GM19023 (cell line): ENCODE measurements at regions not wholly inside any gene's neighbourhood (a gene's known extent, or its start where the extent isn't known, plus 50 kb on each side); places are given as distances from the start of the nearest gene placed in this dataset.

ENCODE experiments used
- ATAC-seq: cut with Tn5 transposase; IDR thresholded peaks from one replicate; pipeline ENCODE4 v1.9.1; 2021; ENCODE audit warnings: mild to moderate bottlenecking, moderate library complexity; ENCODE audit not compliant: unreplicated experiment

GRCh38 chr1:195941795-195942194 is 666.4 kb downstream of the KCNT2 start:
- ATAC-seq = no peak

DNA sequence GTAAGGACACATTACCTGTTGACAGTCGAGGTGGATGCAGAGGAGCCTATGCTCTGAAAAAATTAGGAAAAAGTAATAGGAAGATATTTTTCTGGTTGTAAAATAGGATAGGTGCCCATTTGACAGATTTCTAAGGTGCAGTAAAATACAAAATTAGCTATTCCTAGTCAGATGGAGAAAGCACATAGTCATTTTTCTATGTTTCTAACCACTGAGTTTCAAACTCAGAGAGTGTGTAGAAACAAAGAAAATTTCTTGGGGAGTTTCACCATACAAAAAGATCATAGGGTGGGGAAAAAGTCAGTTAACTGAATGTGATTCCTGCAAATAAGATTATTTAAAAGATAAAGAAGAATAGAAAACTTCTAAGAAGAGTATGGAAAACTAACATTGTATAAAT is 666.9 kb downstream of the KCNT2 start:
- no peak for ATAC-seq

DNA sequence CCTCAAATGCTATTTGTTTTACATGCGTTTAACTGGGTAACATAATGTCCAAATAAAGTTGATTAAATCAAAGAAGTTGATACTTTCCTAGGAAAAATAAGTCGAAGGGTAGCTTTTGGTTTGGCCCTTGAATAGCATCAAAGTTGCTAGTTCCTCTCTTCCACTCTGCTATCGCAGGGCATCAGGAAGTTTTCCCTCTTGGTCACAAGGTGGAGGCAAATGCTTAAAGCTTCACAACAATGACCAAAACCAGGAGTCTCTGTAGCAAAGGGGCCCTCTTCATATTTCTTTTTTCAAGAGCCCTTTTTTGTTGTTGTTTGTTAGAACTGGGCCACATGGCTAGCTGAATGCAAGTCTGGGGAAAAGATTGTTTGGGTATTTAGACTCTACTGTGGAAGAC is 668.4 kb downstream of the KCNT2 start:
- no peak for ATAC-seq

GRCh38 chr1:195934817-195935553 is 673.3 kb downstream of the KCNT2 start:
- ATAC-seq = no peak

- no peak for ATAC-seq
Measured at GRCh38 chr1:195933835-195934234, 674.4 kb downstream of the KCNT2 start.

- ATAC-seq = no peak
Measured at GRCh38 chr1:195915826-195916225, 692.4 kb downstream of the KCNT2 start.

GRCh38 chr1:195909061-195909460 is 699.2 kb downstream of the KCNT2 start:
- ATAC-seq = no peak

GRCh38 chr1:195908121-195908520 is 700.1 kb downstream of the KCNT2 start:
- ATAC-seq = no peak

DNA sequence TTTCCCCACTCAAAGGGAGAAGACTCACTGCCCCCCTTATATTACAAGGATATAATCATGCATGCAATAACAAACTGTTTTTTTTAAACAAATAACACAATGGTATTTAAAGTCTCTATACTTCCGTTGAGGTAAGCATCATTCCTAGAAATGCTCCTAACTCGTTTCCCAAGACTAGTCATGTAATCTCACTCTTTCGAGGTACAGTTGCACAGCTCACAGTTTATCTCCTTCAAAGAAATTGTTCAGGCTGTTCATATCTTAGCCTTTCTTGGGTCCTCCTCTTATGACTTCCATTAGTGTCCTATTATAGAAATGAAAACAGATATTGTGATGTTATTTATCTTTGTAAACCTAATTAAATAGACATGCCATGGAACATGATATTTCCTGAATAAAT is 705.0 kb downstream of the KCNT2 start:
- ATAC-seq = no peak

DNA sequence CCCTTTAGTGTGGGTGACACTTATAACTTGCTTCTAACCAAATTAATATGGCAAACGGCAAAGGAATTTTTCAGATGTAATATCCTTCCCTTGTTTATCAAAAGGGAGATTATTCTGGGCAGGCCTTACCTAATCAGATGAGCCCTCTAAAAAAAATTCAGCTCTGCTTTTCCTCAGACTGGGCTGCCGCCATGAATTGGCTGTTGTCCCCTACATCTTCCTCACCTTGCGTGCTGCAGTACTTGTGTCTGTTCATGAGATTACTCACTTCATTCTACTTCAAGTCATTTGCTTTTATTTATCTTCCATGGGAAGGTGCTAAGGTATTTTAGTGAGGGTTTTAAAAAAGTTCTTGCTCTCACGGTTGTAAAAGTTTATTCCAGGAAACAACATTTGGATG is 705.5 kb downstream of the KCNT2 start:
- ATAC-seq = no peak

- ATAC-seq = no peak
Measured at GRCh38 chr1:195899762-195900352, 708.4 kb downstream of the KCNT2 start.

- ATAC-seq = no peak
Measured at GRCh38 chr1:195898924-195899323, 709.3 kb downstream of the KCNT2 start.

DNA sequence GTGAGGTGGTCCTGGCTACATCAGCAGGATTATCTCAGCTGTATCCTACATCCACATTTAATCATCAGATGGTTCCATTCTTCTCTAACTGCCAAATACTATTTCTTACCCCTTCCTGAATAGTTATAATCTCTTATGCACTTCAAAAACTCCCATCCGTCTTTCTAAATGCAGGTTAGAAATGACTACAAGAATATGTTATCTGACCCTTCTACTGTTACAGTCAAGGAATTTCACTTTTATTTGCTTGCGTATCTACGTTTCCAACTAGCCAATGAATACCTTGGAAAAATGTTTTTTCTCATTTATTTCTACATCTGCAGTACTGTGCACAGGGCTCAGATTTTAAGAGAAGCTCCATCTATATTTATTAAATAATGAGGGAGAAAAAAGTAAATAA is 709.9 kb downstream of the KCNT2 start:
- no peak for ATAC-seq

- ATAC-seq = no peak
Measured at GRCh38 chr1:195897076-195897475, 711.2 kb downstream of the KCNT2 start.

DNA sequence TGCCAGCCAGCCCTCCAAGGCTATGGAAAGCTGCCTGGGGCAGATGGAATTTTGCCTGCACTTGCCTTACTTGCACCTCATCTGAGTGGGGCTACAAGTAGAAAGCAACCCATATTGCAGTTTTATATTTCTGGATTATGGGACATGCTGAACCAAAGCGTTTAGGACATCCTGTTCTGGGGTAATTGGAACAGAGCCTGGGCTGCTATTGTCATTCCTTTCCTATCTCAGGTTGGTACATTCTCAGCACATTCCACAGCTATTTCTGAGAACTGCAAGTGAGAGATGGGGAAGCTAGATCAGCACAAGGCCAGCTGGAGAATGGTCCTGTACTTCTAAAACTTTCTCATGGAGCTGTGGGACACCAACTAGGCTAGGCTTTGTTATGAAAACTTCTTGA is 713.8 kb downstream of the KCNT2 start:
- no peak for ATAC-seq

- no peak for ATAC-seq
Measured at GRCh38 chr1:195886000-195886399, 722.2 kb downstream of the KCNT2 start.

GRCh38 chr1:195878478-195878877 is 729.8 kb downstream of the KCNT2 start:
- no peak for ATAC-seq

GRCh38 chr1:195876792-195877191 is 731.4 kb downstream of the KCNT2 start:
- ATAC-seq = no peak

GRCh38 chr1:195872376-195872775 is 735.9 kb downstream of the KCNT2 start:
- no peak for ATAC-seq

GRCh38 chr1:195867638-195868037 is 740.6 kb downstream of the KCNT2 start:
- no peak for ATAC-seq

DNA sequence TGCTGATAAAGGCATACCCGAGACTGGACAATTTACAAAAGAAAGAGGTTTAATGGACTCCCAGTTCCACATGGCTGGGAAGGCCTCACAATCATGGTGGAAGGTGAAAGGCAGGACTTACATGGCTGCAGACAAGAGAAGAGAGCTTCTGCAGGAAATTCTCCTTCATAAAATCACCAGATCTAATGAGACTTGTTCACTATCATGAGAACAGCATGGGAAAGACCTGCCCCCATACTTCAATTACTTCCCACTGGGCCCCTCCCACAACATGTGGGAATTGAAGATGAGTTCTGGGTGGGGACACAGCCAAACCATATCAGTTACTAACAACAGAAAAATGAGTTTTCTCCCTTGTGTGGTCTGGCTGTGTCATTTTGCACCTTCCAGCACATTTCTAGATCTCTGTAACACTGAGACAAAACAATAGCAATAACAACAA is 741.4 kb downstream of the KCNT2 start:
- ATAC-seq = no peak

- no peak for ATAC-seq
Measured at GRCh38 chr1:195866091-195866780, 742.0 kb downstream of the KCNT2 start.
